Naive thymus-derived CD4-positive, alpha-beta T cell (primary cell): ENCODE measurements at regions not wholly inside any gene's neighbourhood (a gene's known extent, or its start where the extent isn't known, plus 50 kb on each side); places are given as distances from the start of the nearest gene placed in this dataset.

ENCODE experiments used
- ATAC-seq: fragments of 150-1000 bp; cut with Tn5 transposase; 2 replicates; pipeline ENCODE4 v1.10.0; 2021; ENCODE audit warnings: mild to moderate bottlenecking, moderate library complexity
- CTCF ChIA-PET: fragments of 350-600 bp; sonication (Branson Sonifier 250); formaldehyde crosslinking; loops from one replicate; lab custom pipeline; 2021; ENCODE audit warnings: antibody characterized with exemption; lab: Charles Lee
- POLR2A ChIA-PET: fragments of 350-600 bp; sonication (Branson Sonifier 250); formaldehyde crosslinking; loops from one replicate; lab custom pipeline; 2021; ENCODE audit warnings: antibody characterized with exemption, inconsistent platforms; lab: Charles Lee
- DNase-seq, 9 donors: peaks; one replicate each; pipeline versions ENCODE4 v3.0.0 to v3.0.0-alpha.2; 2020 to 2022; ENCODE audit warnings: mixed read lengths in 1 of 9
- H3K27ac ChIP-seq: one replicate; pipeline ENCODE4 v1.7.0; 2013; ENCODE audit warnings: mild to moderate bottlenecking, low read depth, low read length, moderate library complexity
- H3K27me3 ChIP-seq, 2 donors: one replicate each; pipeline ENCODE4 v1.7.0; 2013; ENCODE audit warnings: low read length in 2 of 2, mild to moderate bottlenecking in 2 of 2, moderate library complexity in 2 of 2; ENCODE audit not compliant: control insufficient read depth in 2 of 2, insufficient read depth in 2 of 2
- H3K36me3 ChIP-seq, 3 experiments: 1 replicate in 2 of 3; 2 replicates in 1 of 3; pipeline ENCODE4 v1.7.0; 2013; ENCODE audit warnings: low read length in 3 of 3, mild to moderate bottlenecking in 3 of 3, moderate library complexity in 1 of 3; ENCODE audit not compliant: insufficient read depth in 3 of 3, control insufficient read depth in 2 of 3
- H3K4me1 ChIP-seq, 2 donors: one replicate each; pipeline ENCODE4 v1.7.0; 2013; ENCODE audit warnings: low read length in 2 of 2, mild to moderate bottlenecking in 2 of 2, moderate library complexity in 1 of 2; ENCODE audit not compliant: control insufficient read depth in 2 of 2, insufficient read depth in 2 of 2
- H3K4me3 ChIP-seq: 2 replicates; pipeline ENCODE4 v1.7.0; 2013; ENCODE audit warnings: mild to moderate bottlenecking, low read length
- H3K9me3 ChIP-seq, 3 experiments: 1 replicate in 2 of 3; 2 replicates in 1 of 3; pipeline ENCODE4 v1.7.0; 2013; ENCODE audit warnings: low read length in 3 of 3; ENCODE audit not compliant: control insufficient read depth in 2 of 3
- H3K27ac Mint-ChIP-seq, 9 donors: one replicate each; pipeline ENCODE4 v1.8.0; 2020 to 2022; ENCODE audit warnings: mixed read lengths in 9 of 9, mild to moderate bottlenecking in 8 of 9, moderate library complexity in 5 of 9, inconsistent platforms in 2 of 9
- H3K27me3 Mint-ChIP-seq, 5 donors: one replicate each; pipeline ENCODE4 v1.8.0; 2021 to 2022; ENCODE audit warnings: mixed read lengths in 5 of 5, mild to moderate bottlenecking in 1 of 5
- H3K36me3 Mint-ChIP-seq, 5 donors: one replicate each; pipeline ENCODE4 v1.8.0; 2020 to 2022; ENCODE audit warnings: mixed read lengths in 5 of 5, mild to moderate bottlenecking in 3 of 5, inconsistent platforms in 1 of 5
- H3K4me1 Mint-ChIP-seq, 7 donors: one replicate each; pipeline ENCODE4 v1.8.0; 2020 to 2022; ENCODE audit warnings: mixed read lengths in 7 of 7, mild to moderate bottlenecking in 3 of 7, inconsistent platforms in 1 of 7
- H3K4me3 Mint-ChIP-seq, 10 donors: one replicate each; pipeline ENCODE4 v1.8.0; 2020 to 2022; ENCODE audit warnings: mild to moderate bottlenecking in 10 of 10, mixed read lengths in 10 of 10, moderate library complexity in 6 of 10, inconsistent platforms in 2 of 10
- H3K9me3 Mint-ChIP-seq, 11 donors: one replicate each; pipeline ENCODE4 v1.8.0; 2020 to 2022; ENCODE audit warnings: mixed read lengths in 11 of 11, mild to moderate bottlenecking in 4 of 11, inconsistent platforms in 1 of 11, moderate library complexity in 1 of 11
- intact Hi-C, 2 donors: fragments of 100-400 bp; cut with micrococcal nuclease; formaldehyde crosslinking; loops; one replicate each; pipeline ENCODE4 v1.15.1; 2023

- POLR2A ChIA-PET, result interaction anchor here (0.6 to 1.0 kb wide), 2 partner anchors 12 to 16 kb away, joined by 3 read pairs; no protein-coding TSS in a partner anchor
- ATAC-seq (no peak), DNase-seq (no peak)
- no peak overlapping the region for H3K4me3 ChIP-seq
- no peaks in the 10 kb centered on the region for H3K9me3 ChIP-seq
- Mint-ChIP-seq H3K27ac (peak overlapping the region in 4 of 9 donors; percentile 19 to 94 (median 64)), H3K27me3 (peaks cover 0 to 4% (median 0%) of the 10 kb centered on the region in 5 donors), H3K4me3 (peak overlapping the region in 8 of 10 donors; percentile 4 to 80 (median 19)), H3K36me3 (peaks cover 0 to 2% (median 0%) of the 10 kb centered on the region in 5 donors), H3K9me3 (no peaks in the 10 kb centered on the region), H3K4me1 (peaks cover 30 to 67% (median 44%) of the 10 kb centered on the region in 7 donors)
- peaks cover 23 to 24% of the 10 kb centered on the region in 2 donors for H3K4me1 ChIP-seq
- no peak overlapping the region for H3K27ac ChIP-seq
- CTCF ChIA-PET, result no interaction called here
- H3K27me3 ChIP-seq, result no peaks in the 10 kb centered on the region
- intact Hi-C loops, result no loop called here
- H3K36me3 ChIP-seq, result no peaks in the 10 kb centered on the region
Observed at GRCh38 chr17:36673068-36673467, 71.7 kb downstream of the MRM1 start.

GRCh38 chr17:36673637-36674277 lies 72.4 kb downstream of the MRM1 start:
- ATAC-seq (peak; percentile 2), DNase-seq (no peak)
- peak overlapping the region; percentile 22 for H3K4me3 ChIP-seq
- Mint-ChIP-seq H3K4me1 (peaks cover 30 to 67% (median 44%) of the 10 kb centered on the region in 7 donors), H3K36me3 (peaks cover 0 to 2% (median 0%) of the 10 kb centered on the region in 5 donors), H3K9me3 (no peaks in the 10 kb centered on the region), H3K4me3 (peak overlapping the region in 9 of 10 donors; percentile 25 to 80 (median 57)), H3K27me3 (peaks cover 0 to 4% (median 0%) of the 10 kb centered on the region in 5 donors), H3K27ac (peak overlapping the region in 7 of 9 donors; percentile 49 to 94 (median 64))
- ChIA-PET POLR2A (interaction anchor here (0.6 to 1.0 kb wide), 3 partner anchors 12 to 127 kb away, joined by 3 read pairs; no protein-coding TSS in a partner anchor), CTCF (interaction anchor here (1.0 kb wide), 1 partner anchor 14 kb away, joined by 3 read pairs; no protein-coding TSS in a partner anchor)
- no peaks in the 10 kb centered on the region for H3K36me3 ChIP-seq
- peaks cover 23 to 24% of the 10 kb centered on the region in 2 donors for H3K4me1 ChIP-seq
- intact Hi-C loops, result no loop called here
- no peaks in the 10 kb centered on the region for H3K9me3 ChIP-seq
- H3K27me3 ChIP-seq, result no peaks in the 10 kb centered on the region
- peak overlapping the region; percentile 26 for H3K27ac ChIP-seq

- peak; percentile 78 for ATAC-seq
- H3K4me3 ChIP-seq, result no peak overlapping the region
- H3K4me1 ChIP-seq, result peaks cover 23 to 24% of the 10 kb centered on the region in 2 donors
- intact Hi-C loops, result no loop called here
- ChIA-PET POLR2A (interaction anchor here (0.7 to 1.2 kb wide), 3 partner anchors 11 to 128 kb away, joined by 3 read pairs; no protein-coding TSS in a partner anchor), CTCF (interaction anchor here (0.6 to 1.0 kb wide), 2 partner anchors 13 to 658 kb away, joined by 3 read pairs; no protein-coding TSS in a partner anchor)
- no peaks in the 10 kb centered on the region for H3K9me3 ChIP-seq
- H3K27ac ChIP-seq, result peak overlapping the region; percentile 26
- Mint-ChIP-seq H3K4me1 (peaks cover 30 to 63% (median 44%) of the 10 kb centered on the region in 7 donors), H3K27ac (peak overlapping the region in 7 of 9 donors; percentile 39 to 94 (median 64)), H3K9me3 (peaks cover 0 to 1% (median 0%) of the 10 kb centered on the region in 11 donors), H3K36me3 (peaks cover 0 to 2% (median 0%) of the 10 kb centered on the region in 5 donors), H3K4me3 (peak overlapping the region in 9 of 10 donors; percentile 25 to 80 (median 57)), H3K27me3 (peaks cover 0 to 4% (median 0%) of the 10 kb centered on the region in 5 donors)
- no peaks in the 10 kb centered on the region for H3K27me3 ChIP-seq
- no peaks in the 10 kb centered on the region for H3K36me3 ChIP-seq
- DNase-seq, result peak in 8 of 9 donors; percentile 17 to 56 (median 50)
Observed at GRCh38 chr17:36674278-36674650, 72.9 kb downstream of the MRM1 start.

GRCh38 chr17:36675250-36675649 lies 73.9 kb downstream of the MRM1 start:
- peaks cover 23 to 24% of the 10 kb centered on the region in 2 donors for H3K4me1 ChIP-seq

GRCh38 chr17:36675786-36676185 lies 74.4 kb downstream of the MRM1 start:
- no peak overlapping the region for H3K4me3 ChIP-seq
- H3K27ac ChIP-seq, result no peak overlapping the region
- Mint-ChIP-seq H3K36me3 (no peaks in the 10 kb centered on the region), H3K4me1 (peaks cover 30 to 56% (median 41%) of the 10 kb centered on the region in 7 donors), H3K27me3 (peaks cover 0 to 5% (median 0%) of the 10 kb centered on the region in 5 donors), H3K4me3 (peak overlapping the region in 6 of 10 donors; percentile 16 to 81 (median 54)), H3K9me3 (peaks cover 0 to 1% (median 0%) of the 10 kb centered on the region in 11 donors), H3K27ac (peak overlapping the region in 7 of 9 donors; percentile 39 to 94 (median 69))
- DNase-seq, result no peak
- no peaks in the 10 kb centered on the region for H3K36me3 ChIP-seq
- H3K4me1 ChIP-seq, result peaks cover 23 to 24% of the 10 kb centered on the region in 2 donors
- H3K9me3 ChIP-seq, result no peaks in the 10 kb centered on the region
- POLR2A ChIA-PET, result no interaction called here
- no peaks in the 10 kb centered on the region for H3K27me3 ChIP-seq
- intact Hi-C loops, result loop anchor here in 1 of 2 donors (1.0 kb wide), 1 partner anchor 47 kb away; no protein-coding TSS in a partner anchor
- ATAC-seq, result no peak
- CTCF ChIA-PET, result no interaction called here

More at GRCh38 chr17:36675250-36675649, 73.9 kb downstream of the MRM1 start:
- Histone ChIP-seq H3K36me3 (no peaks in the 10 kb centered on the region), H3K27me3 (no peaks in the 10 kb centered on the region), H3K9me3 (no peaks in the 10 kb centered on the region), H3K4me3 (no peak overlapping the region), H3K27ac (no peak overlapping the region)
- peaks cover 0 to 5% (median 0%) of the 10 kb centered on the region in 5 donors for H3K27me3 Mint-ChIP-seq
- peaks cover 30 to 60% (median 44%) of the 10 kb centered on the region in 7 donors for H3K4me1 Mint-ChIP-seq
- H3K9me3 Mint-ChIP-seq, result peaks cover 0 to 1% (median 0%) of the 10 kb centered on the region in 11 donors
- CTCF ChIA-PET, result no interaction called here
- peak; percentile 47 for ATAC-seq
- peak in 1 of 9 donors; percentile 50 for DNase-seq
- intact Hi-C loops, result loop anchor here in 1 of 2 donors (1.0 kb wide), 1 partner anchor 47 kb away; no protein-coding TSS in a partner anchor
- H3K36me3 Mint-ChIP-seq, result no peaks in the 10 kb centered on the region
- H3K27ac Mint-ChIP-seq, result peak overlapping the region in 6 of 9 donors; percentile 64 to 94 (median 76)
- peak overlapping the region in 6 of 10 donors; percentile 38 to 81 (median 54) for H3K4me3 Mint-ChIP-seq
- POLR2A ChIA-PET, result interaction anchor here (0.6 to 1.2 kb wide), 3 partner anchors 17 to 130 kb away, joined by 3 to 7 read pairs (median 3); no protein-coding TSS in a partner anchor

GRCh38 chr17:36679815-36680467 lies 78.6 kb downstream of the MRM1 start:
- Mint-ChIP-seq H3K4me1 (peaks cover 14 to 19% (median 16%) of the 10 kb centered on the region in 7 donors), H3K36me3 (no peaks in the 10 kb centered on the region), H3K9me3 (peaks cover 0 to 1% (median 0%) of the 10 kb centered on the region in 11 donors), H3K27me3 (peaks cover 0 to 5% (median 0%) of the 10 kb centered on the region in 5 donors), H3K4me3 (no peak overlapping the region), H3K27ac (no peak overlapping the region)
- DNase-seq (no peak), ATAC-seq (no peak)
- Histone ChIP-seq H3K27me3 (no peaks in the 10 kb centered on the region), H3K27ac (no peak overlapping the region), H3K4me3 (no peak overlapping the region), H3K9me3 (no peaks in the 10 kb centered on the region), H3K36me3 (no peaks in the 10 kb centered on the region), H3K4me1 (peaks cover 8 to 13% of the 10 kb centered on the region in 2 donors)
- intact Hi-C loops, result no loop called here
- ChIA-PET CTCF (no interaction called here), POLR2A (no interaction called here)
